BJ (cell line): ENCODE measurements at regions not wholly inside any gene's neighbourhood (a gene's known extent, or its start where the extent isn't known, plus 50 kb on each side); places are given as distances from the start of the nearest gene placed in this dataset.

ENCODE experiments used
- CTCF ChIA-PET: fragments of 350-600 bp; formaldehyde crosslinking; extraction: SDS; loops from one replicate; lab custom pipeline; 2021; ENCODE audit warnings: antibody characterized with exemption, inconsistent platforms; lab: Yijun Ruan, JAX
- POLR2A ChIA-PET: fragments of 300-600 bp; sonication (Branson Sonifier 250); formaldehyde crosslinking; extraction: SDS; loops from one replicate; lab custom pipeline; 2021; ENCODE audit warnings: antibody characterized with exemption; lab: Charles Lee
- DNase-seq: peaks from one replicate; pipeline ENCODE4 v3.0.0-alpha.2; 2011; ENCODE audit warnings: low read depth
- H3K27me3 ChIP-seq: 2 replicates; pipeline ENCODE4 v1.6.0; 2011; ENCODE audit warnings: low read length; ENCODE audit not compliant: control insufficient read depth, insufficient read depth
- H3K36me3 ChIP-seq: 2 replicates; pipeline ENCODE4 v1.5.1; 2011; ENCODE audit warnings: low read length; ENCODE audit not compliant: control insufficient read depth, insufficient read depth
- H3K4me3 ChIP-seq: 2 replicates; pipeline ENCODE4 v1.5.1; 2011; ENCODE audit warnings: low read depth, mild to moderate bottlenecking, control low read depth, low read length
- CTCF ChIP-seq: IDR thresholded peaks from 2 replicates; pipeline ENCODE4 v1.5.1; 2011; ENCODE audit warnings: low read depth, mild to moderate bottlenecking, control low read depth, inconsistent platforms, low read length, moderate library complexity; ENCODE audit not compliant: insufficient read depth

- POLR2A ChIA-PET = no interaction called here
- Histone ChIP-seq H3K4me3 (no peak overlapping the region), H3K27me3 (no peaks in the 10 kb centered on the region), H3K36me3 (no peaks in the 10 kb centered on the region)
- CTCF ChIA-PET = no interaction called here
- no peak for TF ChIP-seq CTCF
- DNase-seq = no peak
Measured at GRCh38 chr1:70490153-70490552, 79.1 kb downstream of the CTH start.

GRCh38 chr1:70495370-70495769, 84.3 kb downstream of the CTH start:
- Histone ChIP-seq H3K4me3 (no peak overlapping the region), H3K36me3 (no peaks in the 10 kb centered on the region), H3K27me3 (no peaks in the 10 kb centered on the region)
- ChIA-PET CTCF (interaction anchor here (1.0 kb wide), 1 partner anchor 58 kb away, joined by 4 read pairs; no protein-coding TSS in a partner anchor), POLR2A (no interaction called here)
- no peak for TF ChIP-seq CTCF
- DNase-seq = no peak

- no peak for DNase-seq
- no peaks in the 10 kb centered on the region for H3K36me3 ChIP-seq
- ChIA-PET POLR2A (no interaction called here), CTCF (no interaction called here)
- H3K4me3 ChIP-seq = no peak overlapping the region
- no peaks in the 10 kb centered on the region for H3K27me3 ChIP-seq
- TF ChIP-seq CTCF = no peak
Measured at GRCh38 chr1:70496181-70496580, 85.1 kb downstream of the CTH start.

- POLR2A ChIA-PET = no interaction called here
- no peak for DNase-seq
- Histone ChIP-seq H3K27me3 (no peaks in the 10 kb centered on the region), H3K36me3 (no peaks in the 10 kb centered on the region), H3K4me3 (no peak overlapping the region)
- no peak for TF ChIP-seq CTCF
- CTCF ChIA-PET = no interaction called here
Measured at GRCh38 chr1:70497152-70497551, 86.1 kb downstream of the CTH start.

GRCh38 chr1:70498666-70499065, 87.6 kb downstream of the CTH start:
- no peak for DNase-seq
- Histone ChIP-seq H3K36me3 (no peaks in the 10 kb centered on the region), H3K4me3 (no peak overlapping the region), H3K27me3 (no peaks in the 10 kb centered on the region)
- CTCF ChIA-PET = no interaction called here
- POLR2A ChIA-PET = no interaction called here
- no peak for TF ChIP-seq CTCF
